ENCODE measurements at regions not wholly inside any gene's neighbourhood (a gene's known extent, or its start where the extent isn't known, plus 50 kb on each side); places are given as distances from the start of the nearest gene placed in this dataset.

DNA sequence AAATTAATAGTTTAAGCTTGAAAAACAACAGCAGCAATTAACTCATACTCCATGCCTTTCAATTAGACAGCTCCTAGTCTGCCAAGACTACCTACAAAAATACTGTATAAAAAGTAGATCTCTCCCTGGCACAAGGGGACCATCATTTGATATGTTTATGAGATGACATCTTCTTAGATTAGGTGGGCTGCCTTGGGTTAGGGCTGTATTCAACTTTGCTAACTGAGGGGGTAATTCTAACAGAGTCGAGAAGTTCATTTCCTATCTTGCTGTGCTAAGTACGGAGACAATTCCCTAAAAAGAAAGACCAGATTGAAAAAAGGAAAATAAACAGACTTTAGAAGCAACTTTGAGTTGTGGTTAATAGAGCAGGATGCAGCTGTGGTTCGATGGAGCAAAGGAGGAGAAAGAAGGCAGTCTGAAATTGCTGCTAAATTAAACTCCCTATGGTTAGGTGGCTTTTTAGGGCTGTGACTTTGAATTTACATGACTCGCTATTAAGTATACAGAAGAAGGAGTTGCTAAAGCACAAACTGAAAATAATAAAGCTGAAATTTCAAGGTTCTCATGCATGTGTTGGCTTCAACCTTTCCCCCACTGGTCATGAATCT, 75.4 kb downstream of the CDC7 start:
- peak overlapping the region; percentile 17 for H2AFZ ChIP-seq (ENCODE audit: insufficient read depth, low read depth, low read length, poor library complexity, severe bottlenecking)
- no peak for ATAC-seq (ENCODE audit: low read depth)
- H3K36me3 ChIP-seq (replicated peaks in 1 of 2; ENCODE audit: control extremely low read depth in 1 of 2, control insufficient read depth in 1 of 2, extremely low read depth in 1 of 2, insufficient read depth in 2 of 2, low read length in 1 of 2) = no peaks in the 10 kb centered on the region
- H3K4me3 ChIP-seq (ENCODE audit: control extremely low read depth in 1 of 5, extremely low read depth in 1 of 5, insufficient read depth in 1 of 5, low read depth in 2 of 5, low read length in 4 of 5) = no peak overlapping the region
- Mint-ChIP-seq H3K9me3 (ENCODE audit: insufficient read depth) (no peaks in the 10 kb centered on the region), H3K27me3 (peaks cover 6% of the 10 kb centered on the region), H3K27ac (no peak overlapping the region), H3K4me1 (peaks cover 36% of the 10 kb centered on the region), H3K4me3 (no peak overlapping the region)
- ChIA-PET CTCF (no interaction called here), POLR2A (no interaction called here)
- H3K27ac ChIP-seq (ENCODE audit: low read length in 2 of 2) = no peak overlapping the region
- H3K4me1 ChIP-seq (ENCODE audit: control insufficient read depth in 2 of 2, insufficient read depth in 2 of 2, low read length in 2 of 2) = peaks cover 31 to 37% of the 10 kb centered on the region in 2 donors
- intact Hi-C loops (cut with micrococcal nuclease) = no loop called here
- TF ChIP-seq, protein P1, sequence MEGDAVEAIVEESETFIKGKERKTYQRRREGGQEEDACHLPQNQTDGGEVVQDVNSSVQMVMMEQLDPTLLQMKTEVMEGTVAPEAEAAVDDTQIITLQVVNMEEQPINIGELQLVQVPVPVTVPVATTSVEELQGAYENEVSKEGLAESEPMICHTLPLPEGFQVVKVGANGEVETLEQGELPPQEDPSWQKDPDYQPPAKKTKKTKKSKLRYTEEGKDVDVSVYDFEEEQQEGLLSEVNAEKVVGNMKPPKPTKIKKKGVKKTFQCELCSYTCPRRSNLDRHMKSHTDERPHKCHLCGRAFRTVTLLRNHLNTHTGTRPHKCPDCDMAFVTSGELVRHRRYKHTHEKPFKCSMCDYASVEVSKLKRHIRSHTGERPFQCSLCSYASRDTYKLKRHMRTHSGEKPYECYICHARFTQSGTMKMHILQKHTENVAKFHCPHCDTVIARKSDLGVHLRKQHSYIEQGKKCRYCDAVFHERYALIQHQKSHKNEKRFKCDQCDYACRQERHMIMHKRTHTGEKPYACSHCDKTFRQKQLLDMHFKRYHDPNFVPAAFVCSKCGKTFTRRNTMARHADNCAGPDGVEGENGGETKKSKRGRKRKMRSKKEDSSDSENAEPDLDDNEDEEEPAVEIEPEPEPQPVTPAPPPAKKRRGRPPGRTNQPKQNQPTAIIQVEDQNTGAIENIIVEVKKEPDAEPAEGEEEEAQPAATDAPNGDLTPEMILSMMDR (IDR thresholded peaks at IDR 0.05) = no peak
- no peak for TF ChIP-seq EZH2 (IDR thresholded peaks at IDR 0.05; ENCODE audit: borderline replicate concordance, insufficient read depth, low read depth, low read length, poor library complexity, severe bottlenecking)
- H4K20me1 ChIP-seq (ENCODE audit: control insufficient read depth, insufficient read depth, low read length, poor library complexity, severe bottlenecking) = no peaks in the 10 kb centered on the region
- no CpG with 5 or more reads among the region's 4 CpGs for WGBS (ENCODE audit: insufficient coverage)
- peak overlapping the region; percentile 29 for H3K4me2 ChIP-seq (replicated peaks; ENCODE audit: low read depth, low read length, poor library complexity, severe bottlenecking)
- H3K27me3 ChIP-seq (replicated peaks in 1 of 4; ENCODE audit: control extremely low read depth in 1 of 4, control insufficient read depth in 3 of 4, insufficient read depth in 4 of 4, low read length in 3 of 4) = peaks cover 0 to 3% (median 0%) of the 10 kb centered on the region in 4 experiments
- H3K9me3 ChIP-seq (ENCODE audit: control extremely low read depth in 1 of 3, control insufficient read depth in 2 of 3, insufficient read depth in 1 of 3, low read length in 2 of 3) = no peaks in the 10 kb centered on the region
- no peaks in the 10 kb centered on the region for H3K79me2 ChIP-seq (ENCODE audit: control insufficient read depth, insufficient read depth, low read length)
- H3K9ac ChIP-seq (ENCODE audit: low read length) = peak overlapping the region; percentile 2
- DNase-seq = no peak

DNA sequence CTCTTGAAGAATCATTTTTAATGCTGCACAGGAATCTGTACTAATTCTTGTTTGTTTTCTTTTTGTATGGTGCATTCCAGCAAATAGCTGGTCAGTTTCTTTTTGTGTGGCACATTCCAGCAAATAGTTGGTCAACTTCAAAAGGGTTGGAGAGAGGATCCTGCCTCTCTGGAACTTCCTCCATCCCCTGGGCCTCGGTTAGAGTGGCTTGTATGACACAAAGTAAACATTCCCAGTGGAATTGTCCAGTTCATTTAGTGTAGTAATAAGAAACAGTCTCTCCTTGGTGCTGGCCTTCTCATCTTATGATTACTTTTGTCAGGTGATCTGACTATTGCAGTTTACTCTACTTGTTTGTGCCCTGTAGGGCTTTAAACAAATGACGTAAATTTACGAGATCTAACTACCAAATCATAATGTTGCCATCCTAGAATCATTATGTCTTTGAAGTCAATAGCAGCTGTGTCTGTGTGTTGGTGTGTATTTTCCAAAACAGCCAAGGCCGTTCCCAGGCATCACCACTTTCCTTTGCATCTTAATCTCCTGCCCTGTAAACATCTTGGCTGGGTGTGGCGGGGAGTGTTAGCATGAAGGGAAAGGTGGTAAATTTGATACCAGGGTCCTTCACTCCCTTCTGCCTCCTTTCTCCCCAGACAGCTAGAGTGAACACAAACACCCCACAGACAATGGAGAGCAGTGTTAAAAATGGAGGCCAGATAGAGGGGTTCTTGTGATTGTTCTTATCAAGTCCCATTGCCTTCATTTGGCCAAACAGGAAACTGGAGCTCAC, 77.9 kb downstream of the CDC7 start:
- Histone ChIP-seq H3K4me3 (ENCODE audit: control extremely low read depth in 1 of 5, extremely low read depth in 1 of 5, insufficient read depth in 1 of 5, low read depth in 2 of 5, low read length in 4 of 5) (no peak overlapping the region), H3K27ac (ENCODE audit: low read length in 2 of 2) (no peak overlapping the region), H3K9ac (ENCODE audit: low read length) (no peak overlapping the region), H3K79me2 (ENCODE audit: control insufficient read depth, insufficient read depth, low read length) (no peaks in the 10 kb centered on the region), H3K4me2 (replicated peaks; ENCODE audit: low read depth, low read length, poor library complexity, severe bottlenecking) (no peak overlapping the region), H3K36me3 (replicated peaks in 1 of 2; ENCODE audit: control extremely low read depth in 1 of 2, control insufficient read depth in 1 of 2, extremely low read depth in 1 of 2, insufficient read depth in 2 of 2, low read length in 1 of 2) (no peaks in the 10 kb centered on the region), H3K9me3 (ENCODE audit: control extremely low read depth in 1 of 3, control insufficient read depth in 2 of 3, insufficient read depth in 1 of 3, low read length in 2 of 3) (no peaks in the 10 kb centered on the region), H4K20me1 (ENCODE audit: control insufficient read depth, insufficient read depth, low read length, poor library complexity, severe bottlenecking) (no peaks in the 10 kb centered on the region), H3K4me1 (ENCODE audit: control insufficient read depth in 2 of 2, insufficient read depth in 2 of 2, low read length in 2 of 2) (peaks cover 15 to 19% of the 10 kb centered on the region in 2 donors), H3K27me3 (replicated peaks in 1 of 4; ENCODE audit: control extremely low read depth in 1 of 4, control insufficient read depth in 3 of 4, insufficient read depth in 4 of 4, low read length in 3 of 4) (peaks cover 0 to 3% (median 0%) of the 10 kb centered on the region in 4 experiments), H2AFZ (ENCODE audit: insufficient read depth, low read depth, low read length, poor library complexity, severe bottlenecking) (no peak overlapping the region)
- ChIA-PET POLR2A (no interaction called here), CTCF (no interaction called here)
- peaks cover 17% of the 10 kb centered on the region for H3K4me1 Mint-ChIP-seq
- DNase-seq (no peak), ATAC-seq (ENCODE audit: low read depth) (no peak)
- TF ChIP-seq, protein P1 (IDR thresholded peaks at IDR 0.05) = no peak
- no peak for TF ChIP-seq EZH2 (IDR thresholded peaks at IDR 0.05; ENCODE audit: borderline replicate concordance, insufficient read depth, low read depth, low read length, poor library complexity, severe bottlenecking)
- H3K9me3 Mint-ChIP-seq (ENCODE audit: insufficient read depth) = no peaks in the 10 kb centered on the region
- intact Hi-C loops (cut with micrococcal nuclease) = no loop called here
- H3K4me3 Mint-ChIP-seq = no peak overlapping the region
- no peak overlapping the region for H3K27ac Mint-ChIP-seq
- peaks cover 7% of the 10 kb centered on the region for H3K27me3 Mint-ChIP-seq
- no CpG with 5 or more reads among the region's 5 CpGs for WGBS (ENCODE audit: insufficient coverage)
